GM21825 (cell line): ENCODE measurements at regions not wholly inside any gene's neighbourhood (a gene's known extent, or its start where the extent isn't known, plus 50 kb on each side); places are given as distances from the start of the nearest gene placed in this dataset.
"Not testable (repeated sequence)": the region's sequence is repeated elsewhere in the genome, so short reads cannot be mapped to it uniquely, and the experiment has no call there.

ENCODE experiments used
- ATAC-seq: cut with Tn5 transposase; IDR thresholded peaks from one replicate; pipeline ENCODE4 v1.9.1; 2021; ENCODE audit warnings: mild to moderate bottlenecking, moderate library complexity; ENCODE audit not compliant: unreplicated experiment

DNA sequence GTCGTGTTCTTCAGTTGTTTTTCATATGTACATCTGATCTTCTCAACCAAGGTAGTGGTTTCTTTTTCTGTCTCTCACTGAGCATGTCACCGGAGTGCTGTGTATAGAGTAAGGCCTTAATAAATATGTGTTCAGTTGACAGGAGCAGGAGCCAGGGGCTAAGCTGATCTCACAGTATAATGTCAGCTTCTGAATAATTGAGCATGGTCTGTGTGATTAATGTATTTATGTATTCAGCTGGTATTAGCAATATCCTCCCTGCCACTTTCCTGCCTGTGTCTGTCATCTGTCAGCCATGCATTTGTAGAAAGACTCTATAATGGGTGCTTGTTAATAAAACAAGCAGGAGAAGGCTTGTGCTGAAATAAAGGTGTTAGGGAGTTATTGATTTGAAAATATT lies 198.9 kb downstream of the ADCYAP1 start:
- no peak for ATAC-seq

DNA sequence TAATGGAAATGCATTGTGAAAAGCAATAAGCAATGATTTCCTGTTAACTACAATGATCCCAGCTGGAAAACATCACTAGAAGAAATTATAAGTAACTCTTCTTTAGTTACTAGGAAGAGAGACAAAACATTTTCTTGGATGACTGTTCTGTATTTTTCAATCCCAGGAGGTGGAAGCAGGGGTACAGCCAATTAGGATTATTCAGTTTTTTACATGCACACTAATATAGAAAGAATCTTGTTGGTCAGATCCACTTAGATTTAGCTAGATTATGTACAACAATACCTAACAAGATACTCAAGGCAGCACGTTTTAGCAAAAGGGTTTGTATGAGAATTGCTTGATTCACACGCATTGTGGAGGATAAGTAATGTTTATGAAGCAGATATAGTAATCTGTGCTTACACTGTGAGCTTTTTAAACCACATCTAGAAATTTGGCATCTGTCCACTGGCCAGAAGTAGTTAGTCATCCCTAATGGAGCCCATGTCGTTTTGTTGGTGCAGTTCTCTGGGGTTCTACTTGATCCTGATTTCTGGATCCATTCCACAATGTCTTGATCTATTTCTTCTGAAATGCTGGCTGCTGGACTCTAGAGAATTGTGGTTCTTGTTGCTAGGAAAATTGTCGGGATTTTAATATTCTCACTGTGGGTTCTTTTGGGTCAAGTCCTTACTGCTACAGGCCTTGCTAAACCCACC lies 199.7 kb downstream of the ADCYAP1 start:
- ATAC-seq = no peak

DNA sequence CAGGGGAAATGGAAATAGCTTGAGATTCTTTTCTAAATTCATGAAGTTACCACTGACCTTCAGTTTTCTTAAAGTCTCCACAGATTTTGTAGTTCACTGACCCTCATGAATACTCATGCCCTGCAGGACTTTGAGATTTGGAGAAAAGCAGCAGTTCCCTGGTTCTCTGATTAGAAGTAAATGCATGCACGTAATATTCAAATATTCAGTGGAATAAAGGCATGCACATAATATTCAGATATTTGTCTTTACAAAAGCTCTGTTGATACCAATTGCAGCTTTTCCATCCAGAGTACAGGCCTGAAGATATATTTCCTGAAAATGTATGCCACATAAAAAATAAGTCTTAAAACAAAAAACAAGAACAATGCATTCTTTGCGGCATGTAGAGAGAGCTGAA lies 219.8 kb downstream of the ADCYAP1 start:
- ATAC-seq = no peak

DNA sequence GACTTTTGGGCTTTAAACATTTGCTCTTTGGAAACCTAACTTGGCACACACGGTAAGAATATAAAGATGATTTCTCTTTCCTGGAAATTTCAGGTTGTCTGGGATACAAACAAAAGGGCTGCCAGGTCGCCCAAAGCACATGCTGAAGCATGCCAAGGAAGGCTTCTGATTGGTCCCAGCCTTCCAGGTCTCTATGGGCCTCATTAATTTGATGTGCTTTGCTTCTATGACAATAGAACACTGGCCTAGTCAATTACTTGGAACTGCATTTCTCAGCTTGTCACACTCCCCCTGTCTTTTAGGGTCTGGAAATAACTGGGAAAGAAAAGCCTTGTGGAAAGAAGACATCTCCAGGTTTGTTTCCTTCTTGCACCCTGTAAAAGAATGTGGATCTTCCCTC lies 228.9 kb downstream of the ADCYAP1 start:
- ATAC-seq = no peak

DNA sequence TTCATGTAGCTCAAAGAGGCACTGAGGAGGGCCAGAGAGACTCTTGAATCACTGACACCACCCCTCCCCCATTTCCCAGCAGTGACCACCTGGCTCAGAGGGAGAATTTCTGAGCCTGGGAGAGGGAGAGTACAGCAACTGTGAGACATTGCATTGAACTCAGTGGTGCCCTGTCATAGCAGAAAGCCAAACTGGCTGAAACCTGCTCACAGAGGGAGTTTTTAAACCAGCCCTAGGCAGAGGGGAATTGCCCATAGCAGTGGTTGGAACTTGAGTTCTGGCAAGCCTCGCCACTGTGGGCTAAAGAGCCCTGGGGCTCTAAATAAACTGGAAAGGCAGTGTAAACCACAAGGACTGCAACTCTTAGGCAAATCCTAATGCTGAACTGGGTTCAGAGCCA lies 243.1 kb downstream of the ADCYAP1 start:
- ATAC-seq = no peak

DNA sequence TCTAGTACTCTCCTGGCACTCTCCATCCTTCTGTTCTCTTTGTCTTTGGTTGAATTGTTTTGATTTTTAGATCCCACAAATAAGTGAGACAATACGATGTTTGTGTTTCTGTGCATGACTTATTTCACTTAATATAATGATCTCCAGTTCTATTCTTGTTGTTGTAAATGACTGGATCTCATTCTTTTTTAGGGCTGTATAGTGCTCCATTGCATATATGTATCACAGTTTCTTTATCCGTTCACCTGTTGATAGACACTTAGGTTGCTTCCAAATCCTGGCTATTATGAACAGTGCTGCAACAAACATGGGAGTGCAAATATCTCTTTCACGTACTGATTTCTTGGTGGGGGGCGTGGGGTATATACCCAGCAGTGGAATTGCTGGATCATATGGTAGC lies 245.0 kb downstream of the ADCYAP1 start:
- ATAC-seq = no peak

DNA sequence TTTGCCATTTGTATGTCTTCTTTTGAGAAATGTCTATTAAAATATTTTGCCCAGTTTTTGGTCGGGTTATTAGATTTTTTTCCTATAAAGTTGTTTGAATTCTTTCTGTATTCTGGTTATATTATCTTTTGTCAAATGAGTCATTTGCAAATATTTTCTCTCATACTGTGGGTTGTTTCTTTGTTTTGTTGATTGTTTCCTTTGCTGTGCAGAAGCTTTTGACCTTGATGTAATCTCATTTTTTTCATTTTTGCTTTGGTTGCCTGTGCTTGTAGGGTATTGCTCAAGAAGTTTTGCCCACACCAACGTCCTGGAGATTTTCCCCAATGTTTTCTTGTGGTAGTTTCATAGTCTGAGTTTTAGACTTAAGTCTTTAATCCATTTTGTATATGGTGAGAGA lies 245.7 kb downstream of the ADCYAP1 start:
- ATAC-seq = no peak

DNA sequence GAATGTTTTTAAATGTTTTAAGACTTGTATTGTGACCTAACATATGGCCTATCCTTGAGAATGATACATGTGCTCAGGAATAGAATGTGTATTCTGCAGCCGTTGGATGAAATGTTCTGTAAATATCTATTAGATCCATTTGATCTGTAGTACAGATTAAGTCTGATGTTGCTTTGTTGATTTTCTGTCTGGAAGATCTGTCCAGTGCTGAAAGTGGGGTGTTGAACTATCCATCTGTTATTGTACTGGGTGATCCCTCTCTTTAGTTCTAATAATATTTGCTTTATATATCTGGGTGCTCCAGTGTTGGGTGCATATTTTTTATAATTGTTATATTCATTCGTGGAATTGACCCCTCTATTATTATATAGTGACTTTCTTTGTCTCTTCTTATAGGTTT lies 248.3 kb downstream of the ADCYAP1 start:
- not testable (repeated sequence) for ATAC-seq

DNA sequence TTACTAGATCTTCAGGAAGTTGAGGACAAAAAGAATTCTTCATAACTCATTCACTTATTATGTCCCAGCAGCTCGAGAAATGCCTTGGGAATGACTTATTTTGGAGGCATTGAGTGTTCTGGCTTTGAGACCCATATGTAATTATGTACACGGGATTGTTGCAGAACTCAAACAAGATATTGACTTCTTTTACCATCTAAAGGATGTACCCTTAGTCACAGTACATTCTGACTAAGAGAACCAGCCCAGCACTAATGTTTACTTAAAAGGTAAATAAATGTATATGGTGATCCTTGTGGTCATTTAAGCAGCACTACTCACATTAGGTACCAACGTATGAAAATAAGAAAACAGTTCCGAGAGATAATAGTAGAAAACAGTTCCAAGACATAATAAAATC lies 268.9 kb downstream of the ADCYAP1 start:
- no peak for ATAC-seq

DNA sequence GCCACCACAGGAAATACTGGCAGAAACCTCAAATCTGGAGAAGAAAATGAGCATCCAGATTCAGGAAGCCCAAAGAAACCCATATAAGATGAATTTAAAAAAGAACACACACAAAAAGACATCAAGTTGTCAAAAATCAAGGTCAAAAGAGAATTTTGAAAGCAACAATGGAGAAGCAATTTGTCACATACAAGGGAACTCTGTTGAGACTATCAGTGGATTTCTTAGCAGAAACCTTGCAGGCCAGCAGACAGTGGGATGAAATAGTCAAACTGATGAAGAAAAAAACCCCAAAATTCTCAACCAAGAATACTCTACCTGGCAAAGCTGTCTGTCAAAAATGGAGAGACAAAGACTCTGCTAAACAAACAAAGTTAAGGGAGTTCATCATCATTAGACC lies 272.6 kb downstream of the ADCYAP1 start:
- ATAC-seq = no peak

DNA sequence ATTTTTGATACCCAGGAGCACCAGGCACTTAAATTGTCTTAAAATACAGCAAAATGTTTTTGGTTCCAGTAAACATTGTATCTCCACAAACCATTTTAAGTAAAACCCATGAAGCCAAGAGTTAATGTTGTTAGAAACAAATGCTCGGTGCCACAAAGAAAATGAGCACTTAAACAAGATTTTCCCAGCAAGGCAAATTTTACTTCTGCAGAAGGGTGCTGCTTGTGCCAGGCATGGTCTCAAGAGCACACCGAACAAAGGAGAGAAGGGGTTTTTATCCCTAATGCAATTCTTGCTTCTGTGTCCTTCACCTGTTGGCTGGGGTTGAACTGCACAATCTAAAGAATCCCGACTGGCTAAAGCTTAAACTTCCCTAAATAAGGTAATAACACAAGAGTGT lies 286.7 kb downstream of the ADCYAP1 start:
- ATAC-seq = no peak

DNA sequence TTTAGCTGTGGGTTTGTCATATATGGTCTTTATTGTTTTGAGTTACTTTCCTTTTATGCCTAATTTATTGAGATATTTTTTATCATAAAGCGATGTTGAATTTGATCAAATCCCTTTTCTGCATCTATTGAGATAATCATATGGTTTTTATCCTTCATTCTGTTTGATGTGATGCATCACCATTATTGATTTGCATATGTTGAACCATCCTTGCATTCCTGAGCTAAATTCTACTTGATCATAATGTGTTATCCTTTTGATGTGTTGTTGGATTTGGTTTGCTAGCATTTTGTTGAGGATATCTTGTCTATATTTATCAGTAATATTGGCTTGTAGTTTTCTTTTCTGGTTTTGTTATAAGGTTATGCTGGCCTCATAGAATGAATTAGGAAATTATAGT lies 308.5 kb downstream of the ADCYAP1 start:
- ATAC-seq = no peak

DNA sequence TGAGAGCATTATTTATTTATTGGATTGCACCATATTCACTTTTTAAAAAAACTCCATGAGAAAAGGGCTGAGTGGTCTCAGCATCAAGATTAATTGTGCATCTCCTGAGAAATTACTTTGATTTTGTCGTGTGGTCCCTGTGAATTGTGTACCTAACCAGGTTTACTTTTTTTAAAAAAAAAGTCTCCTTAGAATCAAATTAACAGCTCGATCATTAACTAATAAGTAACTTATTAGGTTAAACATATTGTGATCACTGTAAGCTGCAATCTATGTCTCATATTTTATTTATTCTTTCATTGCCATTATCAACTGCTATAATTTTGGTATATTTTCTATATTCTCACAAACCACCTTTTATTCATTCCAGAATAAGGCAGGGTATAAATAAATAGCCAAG lies 318.2 kb downstream of the ADCYAP1 start:
- no peak for ATAC-seq

DNA sequence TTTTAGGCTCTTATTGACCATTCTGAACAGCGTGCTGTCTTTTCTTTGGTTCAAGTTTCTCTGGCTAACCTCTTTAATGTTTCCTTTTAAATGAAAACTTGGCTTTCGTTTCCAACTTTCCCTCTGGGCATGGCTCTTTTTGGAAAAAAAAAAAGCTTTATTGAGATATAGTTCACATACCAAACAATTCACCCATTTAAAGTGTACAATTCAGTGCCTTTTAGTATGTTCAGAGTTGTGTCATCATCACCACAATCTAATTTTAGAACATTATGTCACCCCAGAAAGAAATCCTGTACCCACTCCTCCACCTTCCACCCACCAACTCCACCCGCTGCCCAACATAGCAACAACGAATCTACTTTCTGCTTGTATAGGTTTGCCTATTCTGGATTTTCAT lies 322.4 kb downstream of the ADCYAP1 start:
- no peak for ATAC-seq

DNA sequence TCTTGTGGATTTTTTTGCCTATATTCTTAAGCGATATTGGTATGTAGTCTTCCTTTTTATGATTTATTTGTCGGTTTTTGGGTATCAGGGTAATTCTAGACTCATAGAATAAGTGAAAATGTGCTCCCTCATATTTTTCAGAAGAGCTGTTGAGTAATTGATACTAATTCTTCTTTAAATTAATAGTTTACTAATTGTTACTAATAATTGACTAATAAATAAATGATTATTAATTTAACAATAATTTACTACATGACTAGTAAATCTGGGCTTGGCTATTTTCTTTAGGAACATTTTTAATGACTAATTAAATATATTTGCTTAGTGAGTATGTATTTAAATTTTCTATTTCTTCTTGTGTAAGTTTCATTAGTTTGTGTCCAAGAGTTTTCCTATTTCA lies 325.0 kb downstream of the ADCYAP1 start:
- ATAC-seq = no peak

DNA sequence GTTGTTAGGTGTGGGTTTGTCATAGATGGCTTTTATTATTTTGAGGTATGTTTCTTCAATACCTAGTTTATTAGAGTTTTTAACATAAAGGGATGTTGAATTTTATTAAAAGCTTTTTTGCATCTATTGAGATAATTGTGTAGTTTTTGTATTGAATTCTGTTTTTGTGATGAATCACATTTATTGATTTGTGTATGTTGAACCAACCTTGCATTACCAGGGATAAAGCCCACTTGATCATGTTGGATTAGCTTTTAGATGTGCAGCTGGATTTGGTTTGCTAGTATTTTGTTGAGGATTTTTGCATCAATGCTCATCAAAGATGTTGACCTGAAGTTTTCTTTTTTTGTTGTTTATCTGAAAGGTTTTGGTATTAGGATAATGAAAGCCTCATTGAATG lies 328.2 kb downstream of the ADCYAP1 start:
- ATAC-seq = no peak

DNA sequence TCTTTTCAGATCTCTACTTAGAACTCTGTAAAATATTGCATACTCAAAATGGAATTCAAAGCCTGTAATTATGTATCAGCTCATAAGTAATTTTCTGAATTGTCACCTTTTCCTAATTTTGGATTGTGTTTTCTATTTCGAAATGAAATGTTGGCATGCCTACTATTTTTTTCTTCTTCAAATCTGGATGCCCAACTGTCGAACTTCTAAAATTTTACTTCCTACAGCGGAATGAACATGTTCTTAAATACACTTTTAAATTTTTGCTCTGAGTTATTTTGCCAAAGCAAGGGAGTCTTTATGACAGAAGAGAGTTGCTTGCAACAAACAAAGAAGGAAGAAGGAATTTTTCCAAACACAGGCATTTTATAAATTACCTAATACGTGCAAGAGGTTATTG lies 336.0 kb downstream of the ADCYAP1 start:
- no peak for ATAC-seq

DNA sequence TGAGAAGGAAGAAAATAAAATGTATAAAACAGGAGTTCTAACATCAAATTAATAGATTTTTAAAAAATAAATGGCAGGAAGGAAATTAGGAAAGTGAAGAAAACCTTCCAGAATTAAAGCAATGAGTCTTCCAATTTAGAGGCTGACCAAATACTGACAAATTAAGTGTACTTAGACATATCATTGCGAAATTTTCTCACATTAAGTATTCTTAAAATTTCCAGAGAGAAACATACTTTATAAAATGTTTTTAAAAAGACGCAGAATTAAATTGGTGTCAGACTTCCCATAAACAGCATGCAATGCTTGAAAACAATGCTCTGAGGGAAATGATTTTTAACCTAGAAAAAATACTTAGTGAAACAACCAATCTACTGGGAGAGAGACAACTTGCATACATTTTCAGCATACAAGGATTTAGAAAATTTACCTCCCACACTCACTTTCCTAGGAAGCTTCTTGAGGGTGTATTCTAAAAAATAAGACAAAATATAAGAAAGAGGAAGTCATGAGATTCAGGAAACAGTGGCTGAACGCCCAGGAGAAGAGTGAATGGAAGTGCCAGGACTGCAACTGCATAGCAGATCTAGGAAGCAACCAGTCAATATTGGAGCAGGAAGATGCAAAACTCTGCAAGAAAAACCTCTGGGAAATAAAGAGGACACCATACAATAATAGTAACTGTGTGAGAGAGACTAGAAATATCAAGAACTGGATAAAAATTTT lies 339.9 kb downstream of the ADCYAP1 start:
- ATAC-seq = no peak

DNA sequence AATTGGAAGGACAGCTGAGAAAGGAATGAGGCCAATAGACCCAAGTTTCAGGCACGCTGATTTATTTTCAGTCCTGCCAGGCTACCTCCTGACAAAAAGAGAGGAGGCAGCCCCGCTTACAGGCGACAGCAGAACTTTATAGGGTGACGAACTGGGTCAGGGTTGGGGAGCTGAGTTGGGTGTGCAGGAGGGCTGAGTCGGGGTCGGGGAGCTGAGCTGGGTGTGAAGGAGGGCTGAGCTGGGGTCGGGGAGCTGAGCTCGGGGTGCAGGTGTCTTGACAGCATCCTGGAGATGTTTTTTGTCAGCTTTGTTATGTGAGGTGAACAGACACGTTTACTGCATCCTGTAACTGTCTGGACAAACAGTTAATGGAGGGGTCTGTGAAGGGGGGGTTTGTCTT lies 342.2 kb downstream of the ADCYAP1 start:
- ATAC-seq = no peak

DNA sequence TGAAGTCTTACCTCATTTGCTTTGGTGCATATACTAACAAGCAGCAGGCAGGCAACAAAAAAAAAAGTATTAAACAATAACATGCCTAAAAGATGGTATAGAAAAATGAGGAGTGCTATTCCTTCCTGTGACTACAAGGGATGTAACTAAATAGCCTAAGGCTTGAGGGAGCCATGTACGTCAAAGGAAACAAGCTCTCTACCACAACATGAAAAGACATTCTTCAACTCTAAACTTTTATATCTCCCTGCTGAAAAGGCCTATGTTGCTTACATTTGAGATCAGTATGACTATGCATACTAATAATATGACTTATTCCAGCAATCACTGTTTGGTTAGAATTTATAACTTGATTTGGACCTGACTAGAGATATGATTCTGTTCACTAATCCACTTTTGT lies 347.9 kb downstream of the ADCYAP1 start:
- no peak for ATAC-seq

DNA sequence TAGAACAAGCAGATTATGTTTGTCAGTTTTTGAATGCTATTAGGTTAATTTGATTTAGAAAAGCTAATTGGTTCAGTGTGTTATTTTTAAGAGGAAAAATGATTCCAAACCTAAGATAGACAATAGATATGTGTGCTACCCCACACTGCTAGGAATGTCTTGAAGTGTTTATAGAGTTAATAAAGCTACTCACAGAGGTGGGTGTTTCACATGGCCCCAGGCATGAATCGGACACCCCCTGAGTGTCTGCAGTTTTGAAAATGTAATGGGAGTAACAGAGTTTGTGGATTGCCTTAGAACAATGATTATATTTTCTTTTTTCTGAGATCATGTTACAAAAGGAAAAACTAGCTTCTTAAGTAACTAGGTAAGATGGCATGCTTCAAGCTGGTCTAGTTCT lies 348.3 kb downstream of the ADCYAP1 start:
- ATAC-seq = no peak

DNA sequence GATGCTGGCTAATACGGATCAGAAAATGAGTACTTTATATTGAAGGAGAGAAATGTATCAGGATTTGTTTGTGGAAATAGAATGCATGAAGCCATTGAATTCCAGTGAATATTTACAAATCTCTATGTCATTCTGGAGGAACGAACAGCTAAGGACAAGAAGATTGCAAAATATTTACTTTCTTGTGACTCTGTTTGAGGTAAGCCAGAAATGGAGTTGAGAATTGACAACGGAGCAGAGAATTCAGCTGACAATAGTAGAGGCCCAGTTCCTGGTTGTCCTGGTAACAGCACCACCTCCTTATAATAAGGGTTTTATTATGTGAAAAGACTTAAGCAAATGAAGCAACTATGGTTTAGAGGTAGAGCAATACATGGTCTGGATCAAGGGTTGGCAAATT lies 349.2 kb downstream of the ADCYAP1 start:
- ATAC-seq = no peak

DNA sequence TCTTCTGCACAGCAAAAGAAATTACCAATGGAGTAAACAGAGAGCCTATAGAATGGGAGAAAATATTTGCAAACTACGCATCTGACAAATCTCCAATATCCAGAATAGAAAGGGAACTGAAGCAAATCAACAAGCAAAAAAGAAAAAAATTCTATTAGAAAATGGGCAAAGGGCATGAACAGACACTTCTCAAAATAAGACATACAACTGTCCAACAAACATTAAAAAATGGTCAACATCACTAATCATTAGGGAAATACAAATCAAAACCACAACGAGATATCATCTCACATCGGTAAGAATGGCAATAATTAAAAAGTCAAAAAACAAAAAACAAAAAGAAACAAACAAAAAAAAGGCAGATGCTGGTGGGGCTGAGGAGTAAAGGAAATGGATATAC lies 356.4 kb downstream of the ADCYAP1 start:
- no peak for ATAC-seq
